Body of pancreas (tissue), 4 donors: ENCODE measurements at regions not wholly inside any gene's neighbourhood (a gene's known extent, or its start where the extent isn't known, plus 50 kb on each side); places are given as distances from the start of the nearest gene placed in this dataset.

Experiments
- ATAC-seq: fragments of 150-250 bp; one replicate; pipeline ENCODE4 v1.9.1; 2016
- DNase-seq, 4 donors: peaks; one replicate each; pipeline ENCODE4 v3.0.0-alpha.2; 2019
- H3K27ac ChIP-seq, 4 donors: fragments of 200-600 bp; sonication (generic); 1 replicate in 3 of 4; 2 replicates in 1 of 4; pipeline versions ENCODE4 v1.5.1 to v1.6.1; 2016 to 2019; ENCODE audit warnings: mild to moderate bottlenecking in 1 of 4, mixed read lengths in 1 of 4, moderate library complexity in 1 of 4
- H3K27me3 ChIP-seq, 2 donors: fragments of 200-600 bp; sonication (generic); one replicate each; pipeline ENCODE4 v1.6.0; 2016; ENCODE audit warnings: mild to moderate bottlenecking in 1 of 2
- H3K36me3 ChIP-seq, 2 donors: fragments of 200-600 bp; sonication (generic); replicated peaks in 1 of 2; 2 replicates each; pipeline ENCODE4 v1.5.1; 2016; ENCODE audit warnings: low read depth in 2 of 2; ENCODE audit not compliant: insufficient read depth in 1 of 2
- H3K4me1 ChIP-seq: fragments of 200-600 bp; sonication (generic); one replicate; pipeline ENCODE4 v1.6.0; 2016
- H3K4me3 ChIP-seq, 2 donors: fragments of 200-600 bp; sonication (generic); 1 replicate in 1 of 2; 2 replicates in 1 of 2; pipeline ENCODE4 v1.5.1; 2016 to 2019
- H3K9me3 ChIP-seq, 3 donors: fragments of 200-600 bp; sonication (generic); 1 replicate in 2 of 3; 2 replicates in 1 of 3; pipeline ENCODE4 v1.5.1; 2016
- POLR2A ChIP-seq, 3 donors: fragments of 450-650 bp; IDR thresholded peaks; one replicate each; pipeline ENCODE4 v1.6.1; 2016; ENCODE audit warnings: antibody characterized with exemption in 3 of 3, mild to moderate bottlenecking in 2 of 3
- WGBS, 2 donors: methylation state at CpG; one replicate each; pipeline ENCODE4 v1.1.5; 2017; 5-methylcytosine and 5-hydroxymethylcytosine counted together
- intact Hi-C: fragments of 100-400 bp; cut with DNase I; formaldehyde crosslinking; loops from one replicate; pipeline ENCODE4 v1.15.1; 2023
- TF ChIP-seq, protein P1 (sequence below), 7 experiments: fragments of 450-650 bp in 4 of 7; fragments of 200-600 bp in 3 of 7; sonication (generic) in 3 of 7; IDR thresholded peaks; one replicate each; pipeline ENCODE4 v1.5.1; 2016 to 2019; ENCODE audit warnings: antibody characterized with exemption in 7 of 7

DNA sequence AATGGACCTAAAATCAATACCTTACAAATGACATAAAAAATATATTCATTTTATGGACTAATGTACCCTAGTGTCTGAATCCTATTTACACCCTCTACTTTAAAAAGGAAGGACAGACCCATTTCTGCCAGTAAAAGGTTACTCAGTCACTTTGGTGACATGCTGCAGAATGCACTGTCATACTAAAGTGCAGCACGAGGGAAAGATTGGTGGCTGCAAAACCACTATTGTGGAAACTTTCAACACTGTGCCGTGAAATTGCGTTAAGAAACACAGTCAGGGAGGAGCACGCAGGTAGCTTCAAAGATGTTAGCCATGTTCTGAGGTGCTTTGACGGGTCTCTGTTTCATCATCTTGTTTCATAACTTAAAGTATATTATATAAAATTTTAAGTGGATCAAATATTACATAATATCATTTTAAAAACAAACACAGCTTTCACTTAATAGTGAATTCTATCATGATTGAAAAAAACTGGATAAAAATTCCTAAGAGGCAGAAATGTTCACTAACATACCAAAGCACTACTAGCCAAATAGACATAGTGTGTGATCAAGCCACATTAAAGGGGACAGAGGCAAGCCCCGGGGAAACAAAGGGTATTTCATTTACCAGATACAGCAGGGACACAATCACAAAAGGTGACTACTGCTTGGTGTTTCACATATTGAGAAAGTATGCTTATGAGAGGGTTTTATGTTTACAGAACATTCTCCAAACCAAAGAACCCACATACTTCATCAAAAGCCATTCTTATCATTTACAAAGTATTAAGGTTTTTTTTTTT, 330.8 kb upstream of the SOX5 start:
- DNase-seq (no peak), ATAC-seq (no peak)
- no peaks in the 10 kb centered on the region for H3K9me3 ChIP-seq
- no peaks in the 10 kb centered on the region for H3K27me3 ChIP-seq
- no peak overlapping the region for H3K27ac ChIP-seq
- 20 to 26% methylated on average over 6 of the region's 6 CpGs for WGBS, 2 donors
- no peaks in the 10 kb centered on the region for H3K36me3 ChIP-seq
- TF ChIP-seq, protein P1, sequence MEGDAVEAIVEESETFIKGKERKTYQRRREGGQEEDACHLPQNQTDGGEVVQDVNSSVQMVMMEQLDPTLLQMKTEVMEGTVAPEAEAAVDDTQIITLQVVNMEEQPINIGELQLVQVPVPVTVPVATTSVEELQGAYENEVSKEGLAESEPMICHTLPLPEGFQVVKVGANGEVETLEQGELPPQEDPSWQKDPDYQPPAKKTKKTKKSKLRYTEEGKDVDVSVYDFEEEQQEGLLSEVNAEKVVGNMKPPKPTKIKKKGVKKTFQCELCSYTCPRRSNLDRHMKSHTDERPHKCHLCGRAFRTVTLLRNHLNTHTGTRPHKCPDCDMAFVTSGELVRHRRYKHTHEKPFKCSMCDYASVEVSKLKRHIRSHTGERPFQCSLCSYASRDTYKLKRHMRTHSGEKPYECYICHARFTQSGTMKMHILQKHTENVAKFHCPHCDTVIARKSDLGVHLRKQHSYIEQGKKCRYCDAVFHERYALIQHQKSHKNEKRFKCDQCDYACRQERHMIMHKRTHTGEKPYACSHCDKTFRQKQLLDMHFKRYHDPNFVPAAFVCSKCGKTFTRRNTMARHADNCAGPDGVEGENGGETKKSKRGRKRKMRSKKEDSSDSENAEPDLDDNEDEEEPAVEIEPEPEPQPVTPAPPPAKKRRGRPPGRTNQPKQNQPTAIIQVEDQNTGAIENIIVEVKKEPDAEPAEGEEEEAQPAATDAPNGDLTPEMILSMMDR (IDR thresholded peaks at IDR 0.05), result no peak
- TF ChIP-seq POLR2A (IDR thresholded peaks at IDR 0.05), result no peak
- intact Hi-C loops, result no loop called here
- no peak overlapping the region for H3K4me3 ChIP-seq
- no peaks in the 10 kb centered on the region for H3K4me1 ChIP-seq

DNA sequence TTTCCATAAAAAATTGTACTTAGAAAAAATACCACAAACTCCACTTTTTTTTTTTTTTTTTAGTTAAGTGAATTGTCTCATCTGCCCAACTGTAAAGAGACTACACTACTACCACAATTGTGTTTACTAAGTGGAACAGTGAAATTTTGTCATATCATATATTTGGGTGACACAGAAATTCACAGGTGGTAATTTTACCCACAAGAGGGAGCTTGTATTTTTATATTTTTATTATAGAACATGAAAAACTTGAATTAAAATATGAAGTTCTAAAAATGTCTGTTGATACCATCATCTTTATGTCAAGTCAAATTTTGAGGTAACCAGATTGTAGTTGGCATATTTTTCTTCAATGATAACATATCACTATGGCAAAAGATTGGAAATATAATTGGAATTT, 329.4 kb upstream of the SOX5 start:
- Histone ChIP-seq H3K36me3 (no peaks in the 10 kb centered on the region), H3K27ac (no peak overlapping the region), H3K9me3 (no peaks in the 10 kb centered on the region), H3K27me3 (no peaks in the 10 kb centered on the region), H3K4me1 (no peaks in the 10 kb centered on the region), H3K4me3 (no peak overlapping the region)
- ATAC-seq (no peak), DNase-seq (no peak)
- no peak for TF ChIP-seq POLR2A (IDR thresholded peaks at IDR 0.05)
- TF ChIP-seq, protein P1 (IDR thresholded peaks at IDR 0.05), result no peak
- intact Hi-C loops, result no loop called here

DNA sequence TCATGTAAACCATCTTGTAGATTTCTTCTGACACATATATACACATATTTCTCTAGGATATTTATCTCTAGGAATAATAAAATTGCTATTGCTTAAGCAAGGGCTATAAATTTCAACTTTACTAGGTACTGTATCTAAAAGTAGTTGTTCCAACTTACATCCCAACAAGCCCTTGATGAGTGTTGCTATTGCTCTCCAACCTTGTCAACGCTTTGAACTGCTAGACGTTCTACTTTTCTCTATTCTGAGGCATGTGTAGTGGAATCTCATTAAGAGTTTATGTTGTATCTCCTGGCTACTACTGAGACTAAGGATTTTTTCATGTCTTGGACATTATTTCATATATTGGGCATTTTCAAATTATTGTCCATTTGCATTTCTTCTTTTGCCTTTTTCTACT, 321.5 kb upstream of the SOX5 start:
- Histone ChIP-seq H3K4me1 (no peaks in the 10 kb centered on the region), H3K36me3 (no peaks in the 10 kb centered on the region), H3K27ac (no peak overlapping the region), H3K4me3 (no peak overlapping the region), H3K27me3 (no peaks in the 10 kb centered on the region), H3K9me3 (no peaks in the 10 kb centered on the region)
- TF ChIP-seq, protein P1 (IDR thresholded peaks at IDR 0.05), result no peak
- TF ChIP-seq POLR2A (IDR thresholded peaks at IDR 0.05), result no peak
- ATAC-seq (no peak), DNase-seq (no peak)
- 53 to 56% methylated on average over 2 of the region's 2 CpGs for WGBS, 2 donors
- intact Hi-C loops, result no loop called here

DNA sequence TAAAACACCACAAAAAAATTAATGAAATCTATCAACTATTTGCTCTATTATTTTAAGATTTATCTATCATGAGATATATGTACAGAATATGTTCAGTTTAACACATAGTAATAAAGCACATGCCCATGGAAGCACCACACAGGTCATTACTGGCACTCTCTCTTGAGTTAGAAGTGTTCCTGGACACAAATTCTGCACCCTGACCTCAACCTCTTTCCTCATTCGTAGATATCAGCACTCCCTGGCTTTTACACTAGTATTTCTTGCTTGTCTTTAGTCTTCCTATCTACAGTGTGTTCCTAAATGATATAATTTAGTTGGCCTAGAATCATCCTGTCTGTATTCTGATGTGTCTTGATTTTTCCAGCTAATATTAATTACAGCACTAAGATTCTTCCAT, 321.0 kb upstream of the SOX5 start:
- intact Hi-C loops, result no loop called here
- H3K27me3 ChIP-seq, result no peaks in the 10 kb centered on the region
- ATAC-seq (no peak), DNase-seq (no peak)
- no peak for TF ChIP-seq POLR2A (IDR thresholded peaks at IDR 0.05)
- TF ChIP-seq, protein P1 (IDR thresholded peaks at IDR 0.05), result no peak
- no peaks in the 10 kb centered on the region for H3K36me3 ChIP-seq
- WGBS, 2 donors, result 50 to 66% methylated on average over 1 of the region's 1 CpG
- H3K9me3 ChIP-seq, result no peaks in the 10 kb centered on the region
- H3K4me3 ChIP-seq, result no peak overlapping the region
- H3K27ac ChIP-seq, result no peak overlapping the region
- no peaks in the 10 kb centered on the region for H3K4me1 ChIP-seq

DNA sequence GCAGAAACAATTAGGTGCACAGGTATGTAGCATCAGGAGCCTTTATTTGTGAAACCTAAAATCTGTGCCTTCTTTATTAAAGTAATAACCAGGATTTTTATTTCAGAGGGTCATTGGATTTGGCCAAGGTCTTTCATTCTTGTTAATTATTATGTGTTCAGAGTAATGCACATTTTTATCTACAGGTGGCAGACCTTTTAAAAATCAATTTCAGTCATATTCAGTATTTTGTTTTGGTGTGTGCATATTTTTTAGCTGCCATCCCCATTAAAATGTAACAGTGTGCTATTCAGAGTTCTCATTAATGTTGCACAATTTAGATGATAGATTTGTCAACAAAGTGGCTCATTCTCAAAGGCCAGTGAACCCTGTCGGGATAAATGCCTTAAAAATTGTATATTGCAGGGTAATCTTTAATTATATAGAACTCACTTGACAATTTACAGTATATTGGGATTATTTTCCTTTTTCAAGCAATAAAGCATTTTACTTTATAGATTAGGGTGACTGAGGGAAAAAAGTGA, 319.3 kb upstream of the SOX5 start:
- ATAC-seq (no peak), DNase-seq (no peak)
- WGBS, 2 donors, result 25% methylated on average over 1 of the region's 1 CpG
- no peaks in the 10 kb centered on the region for H3K4me1 ChIP-seq
- intact Hi-C loops, result no loop called here
- H3K27ac ChIP-seq, result no peak overlapping the region
- no peaks in the 10 kb centered on the region for H3K27me3 ChIP-seq
- no peak overlapping the region for H3K4me3 ChIP-seq
- TF ChIP-seq, protein P1 (IDR thresholded peaks at IDR 0.05), result peak in 2 of 7 experiments; percentile 16 to 21
- no peak for TF ChIP-seq POLR2A (IDR thresholded peaks at IDR 0.05)
- no peaks in the 10 kb centered on the region for H3K9me3 ChIP-seq
- H3K36me3 ChIP-seq, result no peaks in the 10 kb centered on the region
